NCI-H748 (cell line): ENCODE measurements at regions not wholly inside any gene's neighbourhood (a gene's known extent, or its start where the extent isn't known, plus 50 kb on each side); places are given as distances from the start of the nearest gene placed in this dataset.

Experiments used
- DNase-seq: peaks from one replicate; lab custom pipeline; 2025; ENCODE audit not compliant: unreplicated experiment; lab: John Stamatoyannopoulos, UW

GRCh38 chr18:39746201-39746600 is 2180.6 kb upstream of the CELF4 start:
- DNase-seq: no peak

- no peak for DNase-seq
These were observed 2177.9 kb upstream of the CELF4 start for GRCh38 chr18:39743463-39743862.

DNA sequence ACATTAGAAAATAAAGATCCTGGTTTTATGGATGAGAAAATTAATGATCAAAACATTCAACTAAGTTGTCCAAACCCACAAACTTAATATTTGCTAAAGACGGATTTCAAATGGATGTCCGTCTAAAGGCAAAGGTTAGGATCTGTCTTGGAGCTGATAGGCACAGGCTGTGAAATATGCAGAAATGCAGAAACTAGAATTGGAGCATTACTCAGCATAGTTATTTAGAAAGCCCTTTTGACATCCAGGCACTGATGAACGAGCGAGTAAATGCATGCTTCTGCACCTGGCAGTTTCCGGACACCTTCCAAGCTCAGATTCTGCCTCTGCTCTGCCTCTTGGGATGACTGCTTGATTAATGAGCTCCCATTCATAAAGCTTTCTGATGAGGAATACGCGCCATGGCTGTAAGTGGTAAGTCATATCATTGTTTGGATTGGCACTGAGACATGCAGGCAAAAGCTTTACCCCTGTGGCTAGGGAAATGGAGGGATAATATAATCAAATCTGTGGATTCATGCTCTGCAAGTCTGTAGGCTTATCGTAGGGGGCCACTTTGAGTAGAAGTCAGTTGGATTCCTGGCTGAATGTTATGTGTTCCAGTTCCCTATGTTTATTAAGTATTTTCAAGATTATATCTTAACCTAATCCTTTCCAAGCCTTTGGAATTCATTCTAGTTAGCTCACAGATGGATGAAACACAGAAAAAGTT is 2176.3 kb upstream of the CELF4 start:
- peak; percentile 93 for DNase-seq

- DNase-seq: no peak
These were observed 2172.3 kb upstream of the CELF4 start for GRCh38 chr18:39737869-39738268.

DNA sequence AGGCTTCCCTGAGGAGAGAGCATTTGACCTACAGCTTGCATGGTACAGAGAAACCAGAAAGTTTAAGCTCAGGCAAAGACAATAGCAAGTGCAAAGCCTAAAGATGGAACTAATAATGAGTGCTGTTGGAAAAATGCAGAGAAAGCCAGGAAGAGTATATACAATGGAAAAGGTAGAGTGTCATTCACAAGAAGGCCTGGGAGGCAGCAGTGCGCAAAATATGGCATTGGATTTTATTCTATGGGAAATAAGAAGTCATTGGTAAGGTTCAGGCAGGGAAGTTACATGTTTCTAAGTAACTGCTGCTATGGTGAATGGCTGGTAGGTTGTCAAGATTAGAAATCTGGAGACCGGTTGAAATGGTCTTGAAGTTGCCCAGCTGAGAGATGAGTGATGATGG is 2167.3 kb upstream of the CELF4 start:
- no peak for DNase-seq

DNA sequence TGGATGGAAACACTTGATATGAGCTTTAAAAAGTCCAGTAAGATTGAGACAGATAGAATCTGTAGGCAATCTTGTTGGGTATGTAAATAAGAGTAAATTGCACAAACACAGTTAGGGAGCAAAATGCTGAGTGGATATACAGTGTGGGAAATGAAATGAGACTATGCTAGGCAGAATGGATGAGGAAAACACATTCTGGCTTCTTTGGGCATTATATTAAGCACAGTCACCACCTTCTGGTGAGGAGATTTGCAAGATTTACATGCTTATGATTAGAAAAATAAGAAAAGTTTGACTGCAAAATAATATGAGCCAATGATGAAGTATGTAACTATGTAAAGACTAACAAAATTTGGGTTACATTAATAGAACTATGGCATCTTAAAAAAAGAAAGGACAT is 2165.0 kb upstream of the CELF4 start:
- no peak for DNase-seq

DNA sequence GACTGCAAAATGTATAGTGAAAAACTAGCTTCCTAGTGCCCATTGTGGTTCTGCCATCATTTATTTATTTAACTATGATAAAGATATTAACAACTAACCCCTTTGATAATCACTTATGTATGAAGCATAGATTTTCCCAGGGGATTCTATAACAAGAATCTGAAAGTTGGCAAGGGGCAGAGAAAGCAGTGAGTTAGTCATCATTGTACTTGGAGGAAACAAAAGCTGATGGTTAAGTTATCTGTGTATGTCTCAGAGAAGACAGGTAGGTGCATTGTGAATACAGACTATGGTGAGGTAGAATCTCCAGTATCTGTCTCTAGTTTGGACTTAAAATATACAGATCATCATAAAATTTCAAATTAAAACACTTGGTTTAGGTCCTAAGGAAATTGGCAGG is 2159.1 kb upstream of the CELF4 start:
- no peak for DNase-seq

GRCh38 chr18:39721712-39722111 is 2156.1 kb upstream of the CELF4 start:
- no peak for DNase-seq

- DNase-seq: no peak
These were observed 2148.4 kb upstream of the CELF4 start for GRCh38 chr18:39713961-39714360.

- no peak for DNase-seq
These were observed 2146.1 kb upstream of the CELF4 start for GRCh38 chr18:39711701-39712100.

GRCh38 chr18:39705362-39705761 is 2139.8 kb upstream of the CELF4 start:
- DNase-seq: no peak

- DNase-seq: no peak
These were observed 2137.3 kb upstream of the CELF4 start for GRCh38 chr18:39702888-39703287.

GRCh38 chr18:39701839-39702238 is 2136.2 kb upstream of the CELF4 start:
- DNase-seq: peak; percentile 6

GRCh38 chr18:39701055-39701783 is 2135.6 kb upstream of the CELF4 start:
- DNase-seq: peak; percentile 32

DNA sequence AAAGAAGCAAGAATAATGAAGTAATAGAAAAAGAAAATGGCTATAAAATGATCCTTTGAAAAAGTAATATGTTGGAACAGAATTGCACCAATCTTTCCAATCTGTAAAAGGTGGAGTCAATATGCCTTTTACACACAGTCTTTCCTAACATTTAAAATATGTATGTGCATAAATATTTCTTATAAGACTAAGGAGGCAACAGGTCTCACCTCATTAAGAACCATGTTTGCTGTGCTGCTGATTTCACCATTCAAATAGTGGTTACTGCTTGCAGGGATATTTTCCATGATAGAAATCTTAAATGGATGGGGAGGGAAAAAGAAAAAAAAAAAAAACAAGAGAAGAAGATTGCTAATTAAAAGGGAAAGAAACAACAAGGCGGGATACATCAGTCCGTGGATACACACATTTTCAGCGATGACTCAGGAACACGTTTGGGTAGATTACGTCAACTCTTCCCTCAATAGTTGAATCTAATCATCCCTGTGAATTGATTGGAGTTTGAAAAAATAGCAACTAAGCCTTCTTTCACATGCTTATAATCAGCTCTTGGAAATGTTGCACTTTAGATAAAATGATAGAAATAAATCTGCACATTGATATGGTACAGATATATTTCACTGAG is 2133.9 kb upstream of the CELF4 start:
- DNase-seq: no peak

GRCh38 chr18:39698436-39698835 is 2132.8 kb upstream of the CELF4 start:
- peak; percentile 9 for DNase-seq

- DNase-seq: no peak
These were observed 2127.8 kb upstream of the CELF4 start for GRCh38 chr18:39693359-39693758.

- no peak for DNase-seq
These were observed 2126.9 kb upstream of the CELF4 start for GRCh38 chr18:39692367-39693015.

GRCh38 chr18:39685303-39685902 is 2119.8 kb upstream of the CELF4 start:
- peak; percentile 41 for DNase-seq

GRCh38 chr18:39681061-39681460 is 2115.5 kb upstream of the CELF4 start:
- peak; percentile 55 for DNase-seq

DNA sequence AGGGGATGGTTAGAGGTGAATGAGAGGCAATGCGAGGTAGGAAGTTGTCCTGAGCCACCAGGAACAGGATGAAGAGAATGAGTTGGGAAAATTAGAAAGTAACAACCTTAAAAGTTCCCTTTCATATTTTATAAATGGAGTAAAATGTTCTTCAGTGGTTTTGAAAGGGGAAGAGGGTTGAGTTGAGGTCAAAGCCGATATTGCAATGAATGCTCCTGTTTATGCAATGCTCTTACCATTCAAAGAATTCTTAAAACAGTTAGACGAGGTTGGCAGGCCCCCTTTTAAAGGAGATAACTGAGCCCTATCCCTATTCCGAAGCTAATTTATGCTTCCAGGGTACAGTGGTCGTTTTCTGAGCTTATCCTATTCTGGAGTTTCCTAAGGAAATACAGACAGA is 2110.3 kb upstream of the CELF4 start:
- DNase-seq: no peak
